ENCODE measurements at regions not wholly inside any gene's neighbourhood (a gene's known extent, or its start where the extent isn't known, plus 50 kb on each side); places are given as distances from the start of the nearest gene placed in this dataset.

DNA sequence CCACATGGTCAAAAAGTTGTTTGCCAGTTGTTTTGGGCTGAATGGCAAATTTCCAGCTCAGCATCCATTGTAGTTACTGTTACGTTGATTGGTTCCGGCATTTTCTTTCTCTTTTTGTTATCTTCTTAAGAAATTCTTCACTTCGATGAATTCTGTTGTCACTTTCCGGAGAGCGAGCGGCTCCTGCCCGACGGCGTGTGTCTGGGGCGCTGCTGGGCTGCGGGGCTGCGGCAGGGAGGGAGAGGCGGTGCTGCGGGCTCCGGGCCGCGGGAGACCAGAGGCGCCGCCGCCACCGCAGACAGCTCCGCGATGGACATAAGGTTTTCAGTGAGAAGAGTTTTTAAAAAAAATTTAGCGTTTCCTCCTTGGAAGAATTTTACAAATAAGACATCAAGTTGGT lies 117.4 kb downstream of the RRM1 start:
- H3K36me3 ChIP-seq (ENCODE audit: control insufficient read depth in 2 of 2, insufficient read depth in 1 of 2, low read length in 2 of 2): no peaks in the 10 kb centered on the region
- ChIA-PET CTCF (interaction anchor here (3.8 kb wide), 1 partner anchor 25 kb away, joined by 15 read pairs; no protein-coding TSS in a partner anchor), POLR2A (no interaction called here)
- H3K4me3 ChIP-seq (ENCODE audit: low read depth, low read length): no peak overlapping the region
- H3K9me3 ChIP-seq (ENCODE audit: control insufficient read depth, insufficient read depth, low read depth, low read length): no peaks in the 10 kb centered on the region
- no peaks in the 10 kb centered on the region for H3K4me1 ChIP-seq (ENCODE audit: control insufficient read depth, insufficient read depth, low read length)
- TF ChIP-seq ZNF354C (tag by site-specific recombination; IDR thresholded peaks at IDR 0.05; ENCODE audit: borderline replicate concordance, low read depth): no peak
- TF ChIP-seq, protein P1, sequence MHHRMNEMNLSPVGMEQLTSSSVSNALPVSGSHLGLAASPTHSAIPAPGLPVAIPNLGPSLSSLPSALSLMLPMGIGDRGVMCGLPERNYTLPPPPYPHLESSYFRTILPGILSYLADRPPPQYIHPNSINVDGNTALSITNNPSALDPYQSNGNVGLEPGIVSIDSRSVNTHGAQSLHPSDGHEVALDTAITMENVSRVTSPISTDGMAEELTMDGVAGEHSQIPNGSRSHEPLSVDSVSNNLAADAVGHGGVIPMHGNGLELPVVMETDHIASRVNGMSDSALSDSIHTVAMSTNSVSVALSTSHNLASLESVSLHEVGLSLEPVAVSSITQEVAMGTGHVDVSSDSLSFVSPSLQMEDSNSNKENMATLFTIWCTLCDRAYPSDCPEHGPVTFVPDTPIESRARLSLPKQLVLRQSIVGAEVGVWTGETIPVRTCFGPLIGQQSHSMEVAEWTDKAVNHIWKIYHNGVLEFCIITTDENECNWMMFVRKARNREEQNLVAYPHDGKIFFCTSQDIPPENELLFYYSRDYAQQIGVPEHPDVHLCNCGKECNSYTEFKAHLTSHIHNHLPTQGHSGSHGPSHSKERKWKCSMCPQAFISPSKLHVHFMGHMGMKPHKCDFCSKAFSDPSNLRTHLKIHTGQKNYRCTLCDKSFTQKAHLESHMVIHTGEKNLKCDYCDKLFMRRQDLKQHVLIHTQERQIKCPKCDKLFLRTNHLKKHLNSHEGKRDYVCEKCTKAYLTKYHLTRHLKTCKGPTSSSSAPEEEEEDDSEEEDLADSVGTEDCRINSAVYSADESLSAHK (tag by site-specific recombination; IDR thresholded peaks at IDR 0.05): no peak
- TF ChIP-seq ZNF221 (tag by site-specific recombination; IDR thresholded peaks at IDR 0.05; ENCODE audit: borderline replicate concordance): no peak
- TF ChIP-seq ZNF335 (tag by site-specific recombination; conservative IDR thresholded peaks at IDR 0.05): no peak
- TF ChIP-seq ZNF2 (tag by site-specific recombination; IDR thresholded peaks at IDR 0.05): no peak
- TF ChIP-seq, protein P2, sequence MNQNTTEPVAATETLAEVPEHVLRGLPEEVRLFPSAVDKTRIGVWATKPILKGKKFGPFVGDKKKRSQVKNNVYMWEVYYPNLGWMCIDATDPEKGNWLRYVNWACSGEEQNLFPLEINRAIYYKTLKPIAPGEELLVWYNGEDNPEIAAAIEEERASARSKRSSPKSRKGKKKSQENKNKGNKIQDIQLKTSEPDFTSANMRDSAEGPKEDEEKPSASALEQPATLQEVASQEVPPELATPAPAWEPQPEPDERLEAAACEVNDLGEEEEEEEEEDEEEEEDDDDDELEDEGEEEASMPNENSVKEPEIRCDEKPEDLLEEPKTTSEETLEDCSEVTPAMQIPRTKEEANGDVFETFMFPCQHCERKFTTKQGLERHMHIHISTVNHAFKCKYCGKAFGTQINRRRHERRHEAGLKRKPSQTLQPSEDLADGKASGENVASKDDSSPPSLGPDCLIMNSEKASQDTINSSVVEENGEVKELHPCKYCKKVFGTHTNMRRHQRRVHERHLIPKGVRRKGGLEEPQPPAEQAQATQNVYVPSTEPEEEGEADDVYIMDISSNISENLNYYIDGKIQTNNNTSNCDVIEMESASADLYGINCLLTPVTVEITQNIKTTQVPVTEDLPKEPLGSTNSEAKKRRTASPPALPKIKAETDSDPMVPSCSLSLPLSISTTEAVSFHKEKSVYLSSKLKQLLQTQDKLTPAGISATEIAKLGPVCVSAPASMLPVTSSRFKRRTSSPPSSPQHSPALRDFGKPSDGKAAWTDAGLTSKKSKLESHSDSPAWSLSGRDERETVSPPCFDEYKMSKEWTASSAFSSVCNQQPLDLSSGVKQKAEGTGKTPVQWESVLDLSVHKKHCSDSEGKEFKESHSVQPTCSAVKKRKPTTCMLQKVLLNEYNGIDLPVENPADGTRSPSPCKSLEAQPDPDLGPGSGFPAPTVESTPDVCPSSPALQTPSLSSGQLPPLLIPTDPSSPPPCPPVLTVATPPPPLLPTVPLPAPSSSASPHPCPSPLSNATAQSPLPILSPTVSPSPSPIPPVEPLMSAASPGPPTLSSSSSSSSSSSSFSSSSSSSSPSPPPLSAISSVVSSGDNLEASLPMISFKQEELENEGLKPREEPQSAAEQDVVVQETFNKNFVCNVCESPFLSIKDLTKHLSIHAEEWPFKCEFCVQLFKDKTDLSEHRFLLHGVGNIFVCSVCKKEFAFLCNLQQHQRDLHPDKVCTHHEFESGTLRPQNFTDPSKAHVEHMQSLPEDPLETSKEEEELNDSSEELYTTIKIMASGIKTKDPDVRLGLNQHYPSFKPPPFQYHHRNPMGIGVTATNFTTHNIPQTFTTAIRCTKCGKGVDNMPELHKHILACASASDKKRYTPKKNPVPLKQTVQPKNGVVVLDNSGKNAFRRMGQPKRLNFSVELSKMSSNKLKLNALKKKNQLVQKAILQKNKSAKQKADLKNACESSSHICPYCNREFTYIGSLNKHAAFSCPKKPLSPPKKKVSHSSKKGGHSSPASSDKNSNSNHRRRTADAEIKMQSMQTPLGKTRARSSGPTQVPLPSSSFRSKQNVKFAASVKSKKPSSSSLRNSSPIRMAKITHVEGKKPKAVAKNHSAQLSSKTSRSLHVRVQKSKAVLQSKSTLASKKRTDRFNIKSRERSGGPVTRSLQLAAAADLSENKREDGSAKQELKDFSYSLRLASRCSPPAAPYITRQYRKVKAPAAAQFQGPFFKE (tag by site-specific recombination; IDR thresholded peaks at IDR 0.05; ENCODE audit: borderline replicate concordance): no peak
- no peak for TF ChIP-seq HIC1 (tag by site-specific recombination; IDR thresholded peaks at IDR 0.05)
- no peak for TF ChIP-seq ZNF140 (tag by site-specific recombination; IDR thresholded peaks at IDR 0.05)
- H3K27ac ChIP-seq (ENCODE audit: extremely low read depth, low read depth, low read length): no peak overlapping the region

DNA sequence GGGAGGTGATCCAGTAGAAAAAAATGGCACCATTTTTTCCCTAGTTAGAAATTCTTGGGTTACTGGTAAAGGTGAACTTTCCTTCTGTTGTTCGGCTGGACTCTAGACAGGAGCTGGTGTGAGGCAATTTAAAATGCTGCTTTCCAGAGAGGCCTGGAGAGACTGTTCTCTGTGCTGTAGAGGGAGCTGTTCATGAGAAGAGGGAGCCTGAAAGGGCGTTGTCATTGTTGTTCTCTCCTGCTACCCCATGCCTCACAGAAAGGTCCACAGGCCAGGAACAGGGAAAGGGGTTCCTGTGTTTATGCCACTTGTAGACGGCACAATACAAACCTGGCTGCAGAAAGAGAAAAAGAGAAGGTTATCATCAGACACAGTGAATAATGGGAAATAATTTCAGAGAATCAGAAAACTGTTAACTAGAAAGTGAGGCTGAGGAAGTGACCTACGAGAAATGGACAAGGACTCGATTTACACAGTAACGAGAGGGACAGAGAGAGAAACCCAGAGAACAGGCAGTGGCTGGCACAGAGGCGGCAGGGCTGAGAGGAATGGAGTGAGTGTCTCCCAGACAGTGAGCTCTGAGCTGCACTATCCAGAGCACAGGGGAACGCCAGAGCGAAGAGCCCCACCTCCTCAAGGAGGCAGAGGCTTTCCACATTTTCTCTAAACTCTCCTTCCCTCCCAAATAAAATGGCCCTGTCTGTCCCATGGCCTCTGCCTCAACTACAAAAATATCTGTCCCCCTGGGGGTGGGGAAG lies 109.2 kb downstream of the RRM1 start:
- ChIA-PET POLR2A (no interaction called here), CTCF (interaction anchor here (0.6 to 1.8 kb wide), 6 partner anchors 16 to 187 kb away, joined by 3 to 9 read pairs (median 4); partner anchors contain the start of gene OR52B4)
- Histone ChIP-seq H3K4me3 (ENCODE audit: low read depth, low read length) (no peak overlapping the region), H3K9me3 (ENCODE audit: control insufficient read depth, insufficient read depth, low read depth, low read length) (no peaks in the 10 kb centered on the region), H3K27ac (ENCODE audit: extremely low read depth, low read depth, low read length) (no peak overlapping the region), H3K4me1 (ENCODE audit: control insufficient read depth, insufficient read depth, low read length) (no peaks in the 10 kb centered on the region), H3K36me3 (ENCODE audit: control insufficient read depth in 2 of 2, insufficient read depth in 1 of 2, low read length in 2 of 2) (no peaks in the 10 kb centered on the region)
- TF ChIP-seq ZNF138 (tag by site-specific recombination; IDR thresholded peaks at IDR 0.05; ENCODE audit: borderline replicate concordance) (no peak), ZNF621 (tag by site-specific recombination; IDR thresholded peaks at IDR 0.05) (no peak), ZBTB7A (tag by site-specific recombination; IDR thresholded peaks at IDR 0.05; ENCODE audit: low read depth) (no peak), ZNF311 (tag by site-specific recombination; IDR thresholded peaks at IDR 0.05; ENCODE audit: borderline replicate concordance) (no peak), HOXD13 (CRISPR knock-in tag; IDR thresholded peaks at IDR 0.05; ENCODE audit: borderline replicate concordance) (no peak), ZSCAN16 (tag by site-specific recombination; IDR thresholded peaks at IDR 0.05) (no peak), OVOL3 (tag by site-specific recombination; IDR thresholded peaks at IDR 0.05) (no peak), ZNF175 (tag by site-specific recombination; IDR thresholded peaks at IDR 0.05) (no peak), ZNF404 (tag by site-specific recombination; IDR thresholded peaks at IDR 0.05) (no peak), ZNF843 (tag by site-specific recombination; IDR thresholded peaks at IDR 0.05) (no peak), EGR2 (tag by site-specific recombination; IDR thresholded peaks at IDR 0.05; ENCODE audit: low read depth) (no peak)
- TF ChIP-seq, protein P3, sequence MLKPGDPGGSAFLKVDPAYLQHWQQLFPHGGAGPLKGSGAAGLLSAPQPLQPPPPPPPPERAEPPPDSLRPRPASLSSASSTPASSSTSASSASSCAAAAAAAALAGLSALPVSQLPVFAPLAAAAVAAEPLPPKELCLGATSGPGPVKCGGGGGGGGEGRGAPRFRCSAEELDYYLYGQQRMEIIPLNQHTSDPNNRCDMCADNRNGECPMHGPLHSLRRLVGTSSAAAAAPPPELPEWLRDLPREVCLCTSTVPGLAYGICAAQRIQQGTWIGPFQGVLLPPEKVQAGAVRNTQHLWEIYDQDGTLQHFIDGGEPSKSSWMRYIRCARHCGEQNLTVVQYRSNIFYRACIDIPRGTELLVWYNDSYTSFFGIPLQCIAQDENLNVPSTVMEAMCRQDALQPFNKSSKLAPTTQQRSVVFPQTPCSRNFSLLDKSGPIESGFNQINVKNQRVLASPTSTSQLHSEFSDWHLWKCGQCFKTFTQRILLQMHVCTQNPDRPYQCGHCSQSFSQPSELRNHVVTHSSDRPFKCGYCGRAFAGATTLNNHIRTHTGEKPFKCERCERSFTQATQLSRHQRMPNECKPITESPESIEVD (tag by site-specific recombination; IDR thresholded peaks at IDR 0.05): no peak
